Heart right ventricle (tissue), 16 donors: ENCODE measurements at regions not wholly inside any gene's neighbourhood (a gene's known extent, or its start where the extent isn't known, plus 50 kb on each side); places are given as distances from the start of the nearest gene placed in this dataset.

Source experiments
- ATAC-seq, 8 donors: fragments of 200-7000 bp; cut with Tn5 transposase; one replicate each; pipeline ENCODE4 v1.9.1; 2020; ENCODE audit warnings: mild to moderate bottlenecking in 8 of 8, moderate library complexity in 8 of 8, moderate number of reproducible peaks in 1 of 8
- DNase-seq, 2 donors: peaks; one replicate each; pipeline ENCODE4 v3.0.0-alpha.2; 2020
- H3K27ac ChIP-seq, 10 donors: fragments of 200-600 bp; sonication (generic) in 2 of 10; one replicate each; pipeline versions ENCODE4 v1.5.0 to v1.8.0; 2020 to 2022; ENCODE audit warnings: mild to moderate bottlenecking in 3 of 10
- H3K27me3 ChIP-seq, 7 donors: fragments of 200-600 bp; one replicate each; pipeline ENCODE4 v1.8.0; 2021 to 2022; ENCODE audit warnings: mild to moderate bottlenecking in 2 of 7
- H3K36me3 ChIP-seq, 9 donors: fragments of 200-600 bp; sonication (generic) in 1 of 9; one replicate each; pipeline versions ENCODE4 v1.5.0 to v1.8.0; 2020 to 2022; ENCODE audit warnings: mild to moderate bottlenecking in 2 of 9
- H3K4me1 ChIP-seq, 9 donors: fragments of 200-600 bp; sonication (generic) in 1 of 9; one replicate each; pipeline versions ENCODE4 v1.5.0 to v1.8.0; 2020 to 2022; ENCODE audit warnings: mild to moderate bottlenecking in 4 of 9
- H3K4me3 ChIP-seq, 10 donors: fragments of 200-600 bp; sonication (generic) in 2 of 10; one replicate each; pipeline versions ENCODE4 v1.5.0 to v1.8.0; 2020 to 2022; ENCODE audit warnings: mild to moderate bottlenecking in 7 of 10, moderate library complexity in 2 of 10
- H3K9me3 ChIP-seq, 11 donors: fragments of 200-600 bp in 10 of 11; sonication (generic) in 2 of 11; one replicate each; pipeline versions ENCODE4 v1.5.0 to v1.8.0; 2013 to 2022; ENCODE audit warnings: mild to moderate bottlenecking in 2 of 11, control low read depth in 1 of 11, moderate library complexity in 1 of 11
- CTCF ChIP-seq, 9 donors: fragments of 200-600 bp; sonication (generic) in 2 of 9; IDR thresholded peaks; one replicate each; pipeline versions ENCODE4 v1.5.0 to v1.8.0; 2021 to 2022; ENCODE audit warnings: antibody characterized with exemption in 9 of 9, mild to moderate bottlenecking in 5 of 9, moderate library complexity in 1 of 9
- WGBS, 2 donors: extraction: QIAGEN DNeasy Blood & Tissue Kit; methylation state at CpG; one replicate each; pipeline ENCODE4 v1.1.7; 2013; ENCODE audit warnings: inconsistent platforms in 1 of 2; 5-methylcytosine and 5-hydroxymethylcytosine counted together
- intact Hi-C, 10 donors: fragments of 100-400 bp; cut with DNase I; formaldehyde crosslinking; loops; one replicate each; pipeline versions ENCODE4 v1.11.1 to v1.14.2; 2022
- donor health status: Arrhythmogenic right ventricular cardiomyopathy.
- donor health status: ischemic (EF 13 %, LVEDD 7.1; RV severe dilation, severe dysfunction).
- donor health status: healthy with polysubstance abuse.
- donor health status: DM: no; HTN: yes; CAD: no.
- donor health status: DM: no; HTN: no; CAD: no.
- donor health status: ischemic (EF 25% LVEDD 6.9; RV normal size, moderate dysfunction).
- donor health status: ischemic (EF 25% LVEDD 5.7; RV mildly dilated, moderate dysfunction).
- donor health status: healthy.
- donor health status: DM: yes; HTN: yes; CAD: no.
- donor health status: Ischemic cardiomyopathy.
- donor health status: ischemic (EF 35%, LVEDD 5.7; RV mildly dilated, moderate dysfunction).
- donor health status: nonischemic (EF 11% LVEDD 7.7; RV severe dilation, severe dysfunction).
- donor health status: DM: yes; HTN: yes; CAD: no.
- donor health status: PGD.
- donor health status: ischemic (EF 29% LVEDD 5.4; RV normal size, mild dysfunction).
- donor health status: nonischemic (EF 23%, LVEDD 6.1; RV moderate dilation, normal function).

GRCh38 chr21:30932686-30933085, 51.3 kb upstream of the KRTAP11-1 start:
- no peak for DNase-seq
- Histone ChIP-seq H3K9me3 (peaks cover 0 to 21% (median under 1%) of the 10 kb centered on the region in 11 donors), H3K27ac (no peak overlapping the region), H3K27me3 (no peaks in the 10 kb centered on the region), H3K4me1 (no peaks in the 10 kb centered on the region), H3K36me3 (no peaks in the 10 kb centered on the region), H3K4me3 (no peak overlapping the region)
- WGBS, 2 donors, result 85 to 88% methylated on average over 3 of the region's 3 CpGs
- ATAC-seq, result no peak
- TF ChIP-seq CTCF (IDR thresholded peaks at IDR 0.05), result no peak
- intact Hi-C loops, result loop anchor here in 1 of 10 donors (5.0 kb wide), 1 partner anchor 150 kb away; no protein-coding TSS in a partner anchor
